DOHH2 (cell line): ENCODE measurements at regions not wholly inside any gene's neighbourhood (a gene's known extent, or its start where the extent isn't known, plus 50 kb on each side); places are given as distances from the start of the nearest gene placed in this dataset.

Experiments used
- H3F3A ChIP-seq: fragments of 200-600 bp; sonication (generic), shearing (Covaris generic); 2 replicates; pipeline ENCODE4 v1.6.0; 2016; ENCODE audit warnings: antibody characterized with exemption, mild to moderate bottlenecking; ENCODE audit not compliant: control insufficient read depth, insufficient read depth
- H3K27ac ChIP-seq: fragments of 200-600 bp; sonication (generic); 2 replicates; pipeline ENCODE4 v1.5.1; 2014; ENCODE audit warnings: low read depth, mild to moderate bottlenecking, low read length, moderate library complexity
- H3K27me3 ChIP-seq: fragments of 200-600 bp; sonication (generic); 2 replicates; pipeline ENCODE4 v1.6.1; 2014; ENCODE audit warnings: mild to moderate bottlenecking, low read length, mixed read lengths; ENCODE audit not compliant: control insufficient read depth
- H3K36me3 ChIP-seq: fragments of 200-600 bp; sonication (generic); 2 replicates; pipeline ENCODE4 v1.6.1; 2014; ENCODE audit warnings: mild to moderate bottlenecking, low read length, moderate library complexity, mixed read lengths; ENCODE audit not compliant: control insufficient read depth
- H3K4me1 ChIP-seq: fragments of 200-600 bp; sonication (generic); 2 replicates; pipeline ENCODE4 v1.6.1; 2014; ENCODE audit warnings: mild to moderate bottlenecking, low read length, mixed read lengths; ENCODE audit not compliant: control insufficient read depth
- H3K4me2 ChIP-seq: fragments of 200-600 bp; sonication (generic); 2 replicates; pipeline ENCODE4 v1.6.0; 2014; ENCODE audit warnings: mild to moderate bottlenecking, low read length, moderate library complexity
- H3K4me3 ChIP-seq: fragments of 200-600 bp; sonication (generic); 2 replicates; pipeline ENCODE4 v1.5.1; 2014; ENCODE audit warnings: mild to moderate bottlenecking, low read length, mixed read lengths
- H3K79me2 ChIP-seq: fragments of 200-600 bp; sonication (generic); 2 replicates; pipeline ENCODE4 v1.6.1; 2014; ENCODE audit warnings: mild to moderate bottlenecking, low read length, mixed read lengths; ENCODE audit not compliant: control insufficient read depth
- H3K9me2 ChIP-seq: fragments of 200-600 bp; sonication (generic); replicated peaks from 2 replicates; pipeline ENCODE4 v1.6.1; 2014; ENCODE audit warnings: mild to moderate bottlenecking, low read length, mixed read lengths; ENCODE audit not compliant: control insufficient read depth
- H3K9me3 ChIP-seq: fragments of 200-600 bp; sonication (generic); 2 replicates; pipeline ENCODE4 v1.6.1; 2014; ENCODE audit warnings: antibody characterized with exemption, low read length, mixed read lengths; ENCODE audit not compliant: control insufficient read depth, insufficient read depth
- H4K20me1 ChIP-seq: fragments of 200-600 bp; sonication (generic); 2 replicates; pipeline ENCODE4 v1.6.0; 2014; ENCODE audit warnings: low read depth, mild to moderate bottlenecking, antibody characterized with exemption, low read length, moderate library complexity; ENCODE audit not compliant: control insufficient read depth, insufficient read depth
- EZH2phosphoT487 ChIP-seq: fragments of 200-600 bp; sonication (generic); IDR thresholded peaks from 2 replicates; pipeline ENCODE4 v1.6.1; 2017; ENCODE audit warnings: borderline replicate concordance, mild to moderate bottlenecking, antibody characterized with exemption, low read length, moderate library complexity, mixed read lengths
- TF ChIP-seq, protein P1 (sequence below): fragments of 200-600 bp; sonication (generic); IDR thresholded peaks from one replicate; pipeline ENCODE4 v1.5.1; 2014; ENCODE audit warnings: antibody characterized with exemption, mild to moderate bottlenecking, low read depth, low read length; ENCODE audit not compliant: poor library complexity, severe bottlenecking

DNA sequence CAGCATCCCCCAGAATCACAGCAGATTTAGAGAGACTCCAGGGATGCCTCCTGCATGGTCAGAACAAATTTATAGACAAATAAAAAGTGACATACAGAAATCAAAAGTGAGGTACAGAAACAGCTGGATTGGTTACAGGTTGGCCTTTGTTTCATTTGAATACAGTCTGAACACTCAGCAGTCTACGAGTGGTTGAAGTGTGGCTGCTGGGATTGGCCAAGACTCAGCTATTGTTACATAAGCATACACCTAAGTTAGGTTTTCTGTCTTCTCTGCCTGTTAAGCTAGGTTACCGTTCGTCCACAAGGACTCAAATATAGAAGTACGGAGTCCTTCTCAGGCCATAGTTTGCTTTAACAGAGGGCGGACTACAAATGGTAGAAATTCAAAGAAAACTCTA, 262.4 kb upstream of the SLC14A2 start:
- Histone ChIP-seq H3F3A (no peaks in the 10 kb centered on the region), H3K4me3 (no peak overlapping the region), H3K79me2 (no peaks in the 10 kb centered on the region), H3K27ac (no peak overlapping the region), H3K4me2 (no peak overlapping the region), H3K27me3 (peaks cover 6% of the 10 kb centered on the region; the same call in 1 of the 2 replicates), H3K9me2 (no peaks in the 10 kb centered on the region), H4K20me1 (no peaks in the 10 kb centered on the region), H3K4me1 (no peaks in the 10 kb centered on the region), H3K36me3 (no peaks in the 10 kb centered on the region), H3K9me3 (no peaks in the 10 kb centered on the region)
- TF ChIP-seq, protein P1, sequence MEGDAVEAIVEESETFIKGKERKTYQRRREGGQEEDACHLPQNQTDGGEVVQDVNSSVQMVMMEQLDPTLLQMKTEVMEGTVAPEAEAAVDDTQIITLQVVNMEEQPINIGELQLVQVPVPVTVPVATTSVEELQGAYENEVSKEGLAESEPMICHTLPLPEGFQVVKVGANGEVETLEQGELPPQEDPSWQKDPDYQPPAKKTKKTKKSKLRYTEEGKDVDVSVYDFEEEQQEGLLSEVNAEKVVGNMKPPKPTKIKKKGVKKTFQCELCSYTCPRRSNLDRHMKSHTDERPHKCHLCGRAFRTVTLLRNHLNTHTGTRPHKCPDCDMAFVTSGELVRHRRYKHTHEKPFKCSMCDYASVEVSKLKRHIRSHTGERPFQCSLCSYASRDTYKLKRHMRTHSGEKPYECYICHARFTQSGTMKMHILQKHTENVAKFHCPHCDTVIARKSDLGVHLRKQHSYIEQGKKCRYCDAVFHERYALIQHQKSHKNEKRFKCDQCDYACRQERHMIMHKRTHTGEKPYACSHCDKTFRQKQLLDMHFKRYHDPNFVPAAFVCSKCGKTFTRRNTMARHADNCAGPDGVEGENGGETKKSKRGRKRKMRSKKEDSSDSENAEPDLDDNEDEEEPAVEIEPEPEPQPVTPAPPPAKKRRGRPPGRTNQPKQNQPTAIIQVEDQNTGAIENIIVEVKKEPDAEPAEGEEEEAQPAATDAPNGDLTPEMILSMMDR: no peak
- TF ChIP-seq EZH2phosphoT487: no peak

DNA sequence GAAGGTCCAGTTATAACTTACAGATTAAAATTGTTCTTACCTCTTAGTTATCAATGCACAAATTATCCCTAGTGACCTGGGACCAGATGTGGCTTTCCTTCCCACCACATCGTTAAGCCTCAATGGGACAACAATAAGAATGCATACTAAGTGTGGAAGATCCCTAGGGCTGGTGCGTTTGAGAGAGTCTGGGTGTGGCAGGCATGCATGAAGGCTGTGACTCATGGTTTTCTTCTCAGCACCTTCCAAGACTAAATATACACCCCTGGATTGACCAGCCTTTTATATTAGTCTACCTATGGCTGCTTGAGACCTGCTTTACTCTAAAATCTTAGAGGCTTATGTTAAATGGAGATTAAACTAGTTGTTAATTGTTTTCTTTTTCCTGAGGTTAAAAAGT, 261.7 kb upstream of the SLC14A2 start:
- H3K4me2 ChIP-seq: no peak overlapping the region

DNA sequence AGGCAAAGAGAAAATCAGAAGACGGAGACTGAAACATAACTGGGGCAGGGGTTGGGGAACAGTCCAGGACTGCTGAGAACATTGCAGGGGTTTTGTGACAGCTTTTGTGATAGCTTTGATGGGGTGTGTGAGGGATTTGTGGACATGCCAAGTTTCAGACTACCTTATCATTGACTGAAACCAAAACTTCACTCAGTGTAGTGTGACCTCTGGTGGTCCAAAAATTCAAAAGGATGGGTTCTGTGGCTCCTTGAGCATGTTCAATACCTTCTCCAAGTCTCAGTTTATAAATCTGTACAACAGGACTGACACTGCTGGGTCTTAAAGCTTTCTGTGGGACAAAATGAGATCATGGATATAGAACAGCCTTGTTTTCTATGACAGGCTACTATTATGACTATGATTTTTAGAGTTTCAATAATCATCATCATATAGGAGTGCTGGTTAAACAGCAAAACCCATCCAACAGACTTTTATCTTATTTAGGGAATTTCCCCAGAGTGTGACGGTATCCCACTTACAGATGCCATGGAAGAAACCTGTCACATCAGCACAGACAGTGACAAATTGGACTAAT, 259.2 kb upstream of the SLC14A2 start:
- Histone ChIP-seq H3F3A (no peaks in the 10 kb centered on the region), H3K4me3 (no peak overlapping the region), H3K79me2 (no peaks in the 10 kb centered on the region), H3K27me3 (peaks cover 6% of the 10 kb centered on the region; the same call in 1 of the 2 replicates), H3K4me1 (no peaks in the 10 kb centered on the region), H3K9me3 (no peaks in the 10 kb centered on the region), H4K20me1 (no peaks in the 10 kb centered on the region), H3K36me3 (no peaks in the 10 kb centered on the region), H3K4me2 (no peak overlapping the region), H3K27ac (no peak overlapping the region), H3K9me2 (no peaks in the 10 kb centered on the region)
- no peak for TF ChIP-seq EZH2phosphoT487
- TF ChIP-seq, protein P1: no peak

More for the DNA sequence above, 261.7 kb upstream of the SLC14A2 start:
- no peaks in the 10 kb centered on the region for H3K4me1 ChIP-seq
- no peaks in the 10 kb centered on the region for H3F3A ChIP-seq
- no peaks in the 10 kb centered on the region for H3K36me3 ChIP-seq
- no peaks in the 10 kb centered on the region for H3K9me3 ChIP-seq
- no peaks in the 10 kb centered on the region for H3K9me2 ChIP-seq
- peaks cover 6% of the 10 kb centered on the region; the same call in 1 of the 2 replicates for H3K27me3 ChIP-seq
- H4K20me1 ChIP-seq: no peaks in the 10 kb centered on the region
- H3K79me2 ChIP-seq: no peaks in the 10 kb centered on the region
- TF ChIP-seq EZH2phosphoT487: no peak
- TF ChIP-seq, protein P1: no peak
- H3K27ac ChIP-seq: no peak overlapping the region
- H3K4me3 ChIP-seq: no peak overlapping the region
